ENCODE measurements at regions not wholly inside any gene's neighbourhood (a gene's known extent, or its start where the extent isn't known, plus 50 kb on each side); places are given as distances from the start of the nearest gene placed in this dataset.

- TF ChIP-seq CTCF (IDR thresholded peaks at IDR 0.05 in 8 of 11, conservative IDR thresholded peaks at IDR 0.05 in 3 of 11) = no peak
- TF ChIP-seq POLR2A (IDR thresholded peaks at IDR 0.05) = no peak
- TF ChIP-seq POLR2AphosphoS5 (IDR thresholded peaks at IDR 0.05) = no peak
Observed at GRCh38 chr13:67620665-67621064, 390.5 kb upstream of the PCDH9 start.

Measured in spleen (tissue), 7 donors.